Renal cortex interstitium (tissue), 11 donors: ENCODE measurements at regions not wholly inside any gene's neighbourhood (a gene's known extent, or its start where the extent isn't known, plus 50 kb on each side); places are given as distances from the start of the nearest gene placed in this dataset.
A peak's percentile ranks its signal among the peaks of the same experiment; 100 is the strongest.
"Not testable (repeated sequence)": the region's sequence is repeated elsewhere in the genome, so short reads cannot be mapped to it uniquely, and the experiment has no call there.

Source experiments
- DNase-seq, 11 donors: peaks; one replicate each; pipeline ENCODE4 v3.0.0-alpha.2; 2013; ENCODE audit warnings: low read depth in 9 of 11, low spot score in 4 of 11; ENCODE audit errors: extremely low read depth in 1 of 11

DNA sequence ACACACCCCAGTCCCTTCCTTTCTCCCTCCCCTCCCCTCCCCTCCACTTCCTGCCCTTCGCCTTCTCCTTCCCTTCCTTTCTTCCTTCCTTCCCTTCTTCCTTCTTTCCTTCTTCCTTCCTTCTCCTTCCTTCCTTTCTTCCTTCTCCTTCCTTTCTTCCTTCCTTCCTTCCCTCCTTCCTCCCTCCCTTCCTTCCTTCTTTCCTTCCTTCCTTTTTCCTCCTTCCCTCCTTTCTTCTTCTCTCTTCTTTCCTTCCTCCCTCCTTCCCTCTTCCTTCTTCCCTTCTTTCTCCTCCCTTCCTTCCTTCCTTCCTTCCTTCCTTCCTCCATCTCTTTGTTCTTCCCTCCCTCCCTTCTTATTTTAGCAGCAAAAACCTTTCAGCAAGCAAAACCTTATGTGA, 162.1 kb downstream of the EFNB1 start:
- DNase-seq: no peak

GRCh38 chrX:68989865-68990606, 161.2 kb downstream of the EFNB1 start:
- peak in 5 of 11 donors; percentile 51 to 72 (median 58) for DNase-seq

DNA sequence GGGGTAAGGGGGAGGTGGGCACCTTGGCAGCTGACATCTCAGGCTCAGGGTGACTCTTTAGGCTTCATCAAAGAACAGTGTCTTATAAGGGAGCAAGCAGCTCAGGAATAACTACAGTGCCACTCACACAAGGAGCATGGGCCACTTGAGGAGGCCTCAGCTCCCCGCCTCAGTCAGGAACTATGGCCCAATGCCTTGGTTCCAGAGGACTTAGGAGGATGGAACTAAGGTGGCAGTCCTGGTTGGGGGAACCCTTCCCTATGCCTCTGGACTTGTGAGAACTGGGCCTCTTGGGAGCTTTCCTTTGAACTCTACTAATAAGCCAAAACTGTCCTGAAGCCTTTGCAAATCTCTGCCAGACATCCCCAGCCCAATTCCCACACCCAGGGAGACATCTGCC, 160.6 kb downstream of the EFNB1 start:
- no peak for DNase-seq

DNA sequence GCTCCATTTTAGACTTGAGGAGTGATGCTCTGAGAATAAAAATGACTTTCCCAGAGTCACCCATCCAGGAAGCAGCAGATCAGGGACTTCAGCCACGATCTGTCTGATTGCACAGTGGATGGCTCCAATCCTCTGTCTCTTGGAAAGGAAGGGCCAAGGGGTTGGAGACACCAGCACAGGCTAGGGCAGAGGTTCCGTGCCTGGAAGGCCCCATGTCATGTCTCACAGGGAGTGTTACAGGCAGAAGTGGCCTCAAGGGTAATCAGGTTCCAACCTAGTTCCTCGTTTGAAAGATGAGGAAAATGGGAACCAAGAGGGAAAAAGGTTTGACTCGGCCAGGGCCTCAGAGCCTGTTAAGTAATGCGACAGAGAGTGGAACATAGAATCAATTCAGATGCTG, 160.0 kb downstream of the EFNB1 start:
- DNase-seq: no peak

DNA sequence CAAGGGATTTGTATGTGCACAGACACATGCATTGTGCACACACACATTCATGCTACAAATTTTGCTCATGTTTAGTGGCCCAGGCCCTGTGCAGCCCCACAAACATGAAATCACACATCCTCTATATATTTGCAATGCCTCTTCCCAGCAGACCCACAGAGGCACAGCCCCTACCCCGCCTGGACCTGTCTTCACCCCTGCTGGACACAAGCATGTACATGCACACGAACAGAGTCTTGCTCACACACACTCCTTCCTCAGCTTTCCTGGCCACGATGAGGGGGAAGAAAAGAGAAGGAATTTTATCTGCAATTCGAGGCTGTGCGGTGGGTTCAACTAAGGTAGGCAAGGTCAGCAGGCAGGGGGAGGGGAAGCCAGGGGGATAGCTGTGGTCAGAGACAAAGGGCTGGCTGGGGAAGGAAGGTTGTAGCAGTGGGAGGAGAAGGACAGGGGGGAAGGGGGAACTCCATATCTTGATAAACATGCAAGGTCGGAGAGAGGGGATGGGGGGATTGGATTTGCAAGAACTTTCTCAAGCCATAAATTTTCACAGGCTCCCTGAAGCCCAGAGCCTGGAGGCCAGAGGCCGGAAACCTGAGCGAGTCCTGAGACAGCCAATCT, 156.4 kb downstream of the EFNB1 start:
- DNase-seq: no peak

GRCh38 chrX:68983004-68983857, 154.4 kb downstream of the EFNB1 start:
- no peak for DNase-seq

DNA sequence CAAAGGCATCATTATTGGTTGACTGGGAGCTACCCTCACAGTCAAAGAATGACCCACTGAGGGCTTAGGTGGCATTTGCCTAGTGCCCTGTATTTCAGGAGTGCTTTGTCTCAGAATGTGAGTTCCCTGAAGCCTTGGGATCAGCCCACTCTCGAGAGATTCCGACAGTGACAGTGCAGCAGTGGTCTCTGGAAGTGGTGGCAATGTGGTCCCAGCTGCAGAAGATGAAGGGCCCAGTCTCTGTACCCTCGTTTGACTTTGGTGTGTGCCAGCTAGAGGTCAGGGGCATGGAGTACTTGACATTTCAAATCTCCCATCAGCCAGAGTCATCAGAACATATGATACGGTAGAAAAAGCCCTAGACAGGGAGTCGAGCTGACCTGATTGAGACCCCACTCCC, 153.7 kb downstream of the EFNB1 start:
- DNase-seq: no peak

DNA sequence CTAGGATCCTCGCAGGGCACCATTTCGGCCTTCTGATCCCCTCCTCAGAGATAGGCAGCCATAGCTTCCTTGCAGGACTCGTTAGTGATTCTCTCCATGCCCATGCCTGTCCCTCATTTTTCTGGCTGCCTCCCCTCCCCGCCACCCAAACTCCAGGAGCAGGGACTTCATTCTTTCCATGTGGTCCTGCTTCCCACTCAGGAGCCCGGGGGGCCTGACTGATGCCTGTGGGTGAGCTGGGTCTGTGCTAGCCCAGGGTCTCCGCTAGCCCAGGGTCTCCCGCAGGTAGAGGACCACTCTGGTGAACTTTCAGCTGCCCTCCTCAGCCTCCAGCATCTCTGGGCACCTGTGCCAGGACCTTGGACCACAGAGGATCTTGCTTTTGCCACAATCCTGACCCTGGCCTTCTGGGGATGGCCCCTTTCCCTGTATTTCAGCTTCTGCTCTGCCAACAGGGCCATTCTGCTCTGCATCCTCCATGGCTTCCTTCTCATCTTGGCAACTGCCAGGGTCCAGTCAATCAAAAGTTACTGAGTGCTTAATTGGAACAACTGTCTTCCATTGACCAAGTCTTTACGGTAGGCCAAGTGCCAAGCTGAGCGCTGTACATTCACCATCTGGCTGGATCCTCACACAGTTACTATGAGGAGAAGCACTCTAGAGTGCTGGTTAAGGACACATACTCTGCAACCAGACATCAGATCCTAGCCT, 152.2 kb downstream of the EFNB1 start:
- DNase-seq: no peak

- DNase-seq: no peak
Observed at GRCh38 chrX:68978655-68979054, 149.8 kb downstream of the EFNB1 start.

GRCh38 chrX:68978255-68978654, 149.4 kb downstream of the EFNB1 start:
- DNase-seq: peak in 2 of 11 donors; percentile 61 to 67

DNA sequence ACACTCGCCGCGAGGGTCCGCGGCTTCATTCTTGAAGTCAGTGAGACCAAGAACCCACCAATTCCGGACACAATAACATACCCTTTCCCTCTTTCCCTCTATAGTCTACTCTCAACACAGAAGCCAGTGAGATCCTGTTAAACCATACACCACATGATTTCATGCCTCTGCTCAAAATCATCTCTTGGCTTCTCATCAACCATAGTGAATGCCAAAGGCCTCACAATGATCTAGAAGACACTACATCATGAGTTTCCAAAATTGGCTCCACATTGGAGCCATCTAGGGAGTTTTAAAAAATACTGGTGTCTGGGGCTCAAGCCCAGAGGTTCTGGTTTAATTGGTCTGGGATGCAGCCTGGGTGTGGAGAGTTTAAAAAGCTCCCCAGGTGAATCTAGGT, 124.5 kb downstream of the EFNB1 start:
- no peak for DNase-seq

DNA sequence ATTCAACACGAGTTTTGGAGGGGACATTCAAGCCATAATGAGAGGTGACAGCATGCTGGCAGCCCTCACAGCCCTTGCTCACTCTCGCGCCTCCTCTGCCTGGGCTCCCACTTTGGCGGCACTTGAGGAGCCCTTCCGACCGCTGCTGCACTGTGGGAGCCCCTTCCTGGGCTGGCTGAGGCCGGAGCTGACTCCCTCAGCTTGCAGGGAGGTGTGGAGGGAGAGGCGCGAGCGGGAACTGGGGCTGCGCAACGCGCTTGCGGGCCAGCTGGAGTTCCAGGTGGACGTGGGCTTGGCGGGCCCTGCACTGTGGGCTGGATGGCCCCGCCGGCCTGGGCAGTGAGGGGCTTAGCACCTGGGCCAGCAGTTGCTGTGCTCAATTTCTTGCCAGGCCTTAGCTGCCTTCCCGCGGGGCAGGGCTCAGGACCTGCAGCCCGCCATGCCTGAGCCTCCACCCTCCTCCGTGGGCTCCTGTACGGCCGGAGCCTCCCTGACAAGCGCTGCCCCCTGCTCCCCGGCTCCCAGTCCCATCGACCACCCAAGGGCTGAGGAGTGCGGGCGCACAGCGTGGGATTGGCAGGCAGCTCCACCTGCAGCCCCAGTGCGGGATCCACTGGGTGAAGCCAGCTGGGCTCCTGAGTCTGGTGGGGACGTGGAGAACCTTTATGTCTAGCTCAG, 123.3 kb downstream of the EFNB1 start:
- DNase-seq: not testable (repeated sequence)

- DNase-seq: no peak
Observed at GRCh38 chrX:68950937-68951336, 122.1 kb downstream of the EFNB1 start.

GRCh38 chrX:68947882-68948605, 119.2 kb downstream of the EFNB1 start:
- DNase-seq: no peak

DNA sequence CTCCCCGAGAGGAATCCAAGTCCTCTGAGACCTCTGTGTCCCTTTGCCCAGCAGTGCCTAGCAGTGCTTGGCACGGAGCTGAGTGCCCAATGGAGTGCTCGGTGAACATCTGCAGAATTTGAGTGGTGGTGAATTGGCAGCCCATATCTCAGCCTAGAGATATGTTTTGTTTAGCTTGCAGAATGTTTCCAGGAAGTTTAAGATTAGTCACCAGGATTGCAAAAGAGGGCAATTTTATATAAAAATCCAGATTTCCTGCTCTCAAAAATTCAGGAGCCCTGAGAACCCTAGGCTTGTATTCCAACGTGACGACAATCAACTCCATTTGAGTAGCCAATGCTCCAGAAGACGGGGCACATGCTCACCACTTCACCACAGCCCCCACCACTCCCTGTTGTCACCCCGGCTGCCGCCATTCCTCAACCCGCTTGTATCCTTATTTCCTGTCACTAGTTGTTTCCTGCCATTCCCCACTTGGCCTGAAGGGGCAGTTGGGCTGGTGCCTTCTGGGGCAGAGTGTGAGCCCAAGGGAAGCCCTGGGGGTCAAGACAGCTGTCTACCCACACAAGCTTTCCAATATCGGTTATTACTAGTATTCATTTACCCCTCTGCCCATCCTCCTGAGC, 116.9 kb downstream of the EFNB1 start:
- no peak for DNase-seq

GRCh38 chrX:68945081-68945602, 116.3 kb downstream of the EFNB1 start:
- DNase-seq: no peak

DNA sequence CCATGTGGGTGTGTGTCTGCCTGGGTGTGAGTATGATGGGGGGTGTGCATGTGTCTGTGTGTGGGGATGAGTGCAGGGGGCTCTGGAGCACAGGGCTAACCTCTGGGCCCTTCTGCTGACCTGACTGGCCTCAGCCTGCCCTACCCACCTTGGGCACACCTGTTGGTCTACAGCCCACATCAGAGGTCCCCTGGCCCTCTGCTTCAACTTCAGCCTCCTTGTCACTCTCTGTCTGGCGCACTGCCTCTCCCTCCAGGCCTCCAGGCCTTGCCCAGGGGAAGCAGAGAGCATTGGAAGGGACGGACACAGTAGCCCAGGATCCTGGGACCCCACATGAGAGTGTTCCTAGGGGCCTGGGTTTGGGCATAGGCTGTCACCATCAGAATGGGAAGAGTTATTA, 115.4 kb downstream of the EFNB1 start:
- no peak for DNase-seq

DNA sequence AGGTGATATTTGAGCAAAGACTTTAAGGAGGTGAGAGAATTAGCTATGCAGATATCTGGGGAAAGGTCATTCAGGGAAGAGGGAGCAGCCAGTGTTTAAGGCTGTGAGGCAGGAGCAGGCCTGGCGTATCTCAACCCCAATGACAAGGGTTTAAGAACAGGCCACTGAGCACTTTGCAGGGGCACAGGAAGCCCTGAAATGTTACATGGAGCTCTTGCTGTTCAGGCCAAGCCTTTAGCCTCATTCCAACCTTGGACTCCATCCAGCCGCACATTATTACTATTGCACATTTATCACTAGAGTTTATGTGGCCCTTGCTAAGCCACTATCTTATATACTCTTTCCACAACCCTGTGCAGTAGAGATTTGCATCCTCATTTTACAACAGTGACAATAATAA, 114.0 kb downstream of the EFNB1 start:
- DNase-seq: no peak
